Hematopoietic multipotent progenitor cell (in vitro differentiated cells): ENCODE measurements at regions not wholly inside any gene's neighbourhood (a gene's known extent, or its start where the extent isn't known, plus 50 kb on each side); places are given as distances from the start of the nearest gene placed in this dataset.
"Not testable (repeated sequence)": the region's sequence is repeated elsewhere in the genome, so short reads cannot be mapped to it uniquely, and the experiment has no call there.

Source experiments
- DNase-seq, 3 donors: peaks; one replicate each; pipeline ENCODE4 v3.0.0-alpha.2; 2011 to 2015; ENCODE audit warnings: low read depth in 2 of 3, low spot score in 2 of 3

DNA sequence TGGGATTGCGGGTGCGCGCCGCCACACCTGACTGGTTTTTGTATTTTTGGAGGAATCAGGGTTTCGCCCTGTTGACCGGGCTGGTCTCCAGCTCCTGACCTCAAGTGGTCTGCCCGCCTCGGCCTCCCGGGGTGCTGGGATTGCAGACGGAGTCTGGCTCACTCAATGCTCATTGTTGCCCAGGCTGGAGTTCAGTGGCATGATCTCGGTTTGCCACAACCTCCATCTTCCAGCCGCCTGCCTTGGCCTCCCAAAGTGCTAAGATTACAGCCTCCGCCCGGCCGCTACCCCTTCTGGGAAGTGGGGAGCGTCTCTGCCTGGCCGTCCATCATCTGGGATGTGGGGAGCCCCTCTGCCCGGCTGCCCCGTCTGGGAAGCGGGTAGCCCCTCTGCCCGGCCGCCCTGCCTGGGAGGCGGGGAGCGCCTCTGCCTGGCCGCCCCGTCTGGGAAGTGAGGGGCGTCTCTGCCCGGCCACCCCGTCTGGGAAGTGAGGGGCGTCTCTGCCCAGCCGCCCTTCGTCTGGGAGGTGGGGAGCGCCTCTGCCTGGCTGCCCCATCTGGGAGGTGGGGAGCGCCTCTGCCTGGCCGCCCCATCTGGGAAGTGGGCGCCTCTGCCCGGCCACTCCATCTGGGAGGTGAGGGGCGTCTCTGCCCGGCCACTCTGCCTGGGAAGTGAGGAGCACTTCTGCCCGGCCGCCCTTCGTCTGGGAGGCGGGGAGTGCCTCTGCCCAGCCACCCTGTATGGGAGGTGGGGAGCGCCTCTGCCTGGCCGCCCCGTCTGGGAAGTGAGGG, 381.8 kb upstream of the MIS18BP1 start:
- DNase-seq: not testable (repeated sequence)

DNA sequence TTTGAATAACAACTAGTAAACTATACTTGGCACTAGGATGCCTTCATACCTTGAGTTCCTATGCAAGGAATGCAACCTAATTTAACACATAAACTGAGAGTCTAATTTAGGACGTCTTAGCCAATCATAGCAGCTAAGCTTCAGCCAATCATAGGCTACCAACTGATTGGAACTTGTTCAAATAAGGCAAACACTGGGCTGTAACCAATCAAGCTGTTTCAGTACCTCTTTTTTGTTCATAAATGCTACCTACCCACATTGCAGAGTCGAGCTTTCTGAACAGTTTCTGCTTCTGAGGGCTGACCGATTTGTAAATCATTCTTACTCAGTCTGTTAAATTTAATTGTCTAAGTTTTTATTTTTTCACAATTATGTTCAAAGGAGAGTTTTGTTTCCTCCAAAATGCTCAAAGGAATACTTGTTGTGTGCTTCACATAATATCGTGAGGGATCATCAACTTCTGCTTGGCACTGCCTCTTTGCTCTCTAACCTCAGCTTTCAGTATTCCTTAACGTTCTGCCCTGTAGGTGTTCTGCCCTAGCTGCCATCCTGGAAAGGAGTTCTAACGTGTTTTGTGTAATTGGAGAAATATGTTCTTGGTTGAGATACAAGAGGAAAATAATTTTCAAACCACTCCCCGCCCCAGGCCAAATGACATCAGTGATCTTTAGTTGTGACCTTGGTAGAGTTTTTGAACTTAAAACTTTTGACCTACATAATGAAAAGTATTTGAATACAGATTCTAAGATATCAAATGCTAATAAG, 380.4 kb upstream of the MIS18BP1 start:
- DNase-seq: no peak

DNA sequence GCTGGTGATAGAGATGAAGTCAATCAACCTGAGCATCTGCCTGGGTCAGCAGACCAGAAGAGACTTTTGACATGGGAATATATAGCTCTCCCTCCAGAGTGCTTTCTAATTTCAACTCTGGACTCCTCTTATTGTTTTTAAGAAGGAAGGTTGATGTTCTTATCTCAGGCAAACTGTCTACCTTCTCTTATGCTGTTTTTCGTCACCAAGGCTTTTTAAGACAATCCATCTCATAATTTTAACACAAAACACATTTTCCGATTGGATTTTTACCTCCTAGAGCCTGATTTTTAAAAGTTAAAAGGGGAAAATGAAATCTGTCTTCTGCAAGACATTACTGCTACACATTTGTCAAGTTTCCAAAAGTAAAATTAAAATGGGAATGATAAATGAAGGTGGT, 368.7 kb upstream of the MIS18BP1 start:
- DNase-seq: no peak

DNA sequence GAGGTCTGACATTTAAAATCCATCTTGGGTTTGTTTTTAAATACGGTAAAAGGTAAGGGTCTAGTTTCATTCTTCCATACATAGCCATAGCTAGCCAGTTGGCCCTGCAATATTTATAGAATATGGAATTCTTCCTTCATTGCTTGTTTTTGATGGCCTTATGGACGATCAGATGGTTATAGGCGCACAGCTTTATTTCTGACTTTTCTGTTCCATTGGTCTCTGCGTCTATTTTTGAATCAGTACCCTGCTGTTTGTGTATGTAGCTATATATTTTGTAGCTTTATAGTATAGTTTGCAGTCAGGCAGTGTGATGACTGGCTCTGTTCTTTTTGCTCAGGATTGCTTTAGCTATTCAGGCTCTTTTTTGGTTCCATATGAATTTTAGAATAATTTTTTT, 366.8 kb upstream of the MIS18BP1 start:
- DNase-seq: no peak

DNA sequence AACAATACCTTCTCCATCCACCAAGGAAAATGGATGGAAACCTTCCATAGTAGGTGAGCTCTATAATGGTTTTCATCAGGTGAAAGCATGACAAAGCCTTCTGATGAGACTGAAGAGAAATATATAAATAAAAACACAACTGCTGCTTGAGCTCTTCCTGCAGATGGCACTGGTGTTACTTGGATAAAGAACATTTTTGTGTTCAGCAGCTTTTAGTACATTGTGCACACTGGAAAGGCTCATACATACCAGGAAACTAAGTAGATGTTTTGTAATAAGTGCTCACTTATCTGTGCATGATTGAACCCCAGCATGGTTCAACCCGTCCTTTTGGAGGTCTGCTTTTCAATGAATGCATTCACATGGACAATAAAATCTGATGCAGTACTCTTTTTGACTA, 357.3 kb upstream of the MIS18BP1 start:
- DNase-seq: no peak

DNA sequence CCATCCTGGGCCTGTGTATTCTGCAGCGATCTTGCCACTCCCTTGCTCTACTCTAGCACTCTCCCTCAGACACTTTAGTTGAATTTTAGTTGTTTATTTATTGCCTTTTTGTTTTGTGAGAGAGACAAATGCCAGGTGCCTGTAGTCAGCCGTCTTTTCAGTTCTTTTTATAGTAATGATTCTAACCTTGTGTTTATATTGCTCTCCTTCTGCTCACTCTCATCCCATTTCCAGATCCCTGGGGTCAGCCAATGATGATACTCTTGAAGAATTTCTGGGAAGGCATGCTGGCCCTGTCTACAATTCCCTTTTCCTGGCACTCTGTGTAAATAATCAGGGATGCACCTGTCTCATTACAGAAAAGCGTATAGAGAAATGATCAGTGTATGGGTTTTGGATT, 334.1 kb upstream of the MIS18BP1 start:
- no peak for DNase-seq

DNA sequence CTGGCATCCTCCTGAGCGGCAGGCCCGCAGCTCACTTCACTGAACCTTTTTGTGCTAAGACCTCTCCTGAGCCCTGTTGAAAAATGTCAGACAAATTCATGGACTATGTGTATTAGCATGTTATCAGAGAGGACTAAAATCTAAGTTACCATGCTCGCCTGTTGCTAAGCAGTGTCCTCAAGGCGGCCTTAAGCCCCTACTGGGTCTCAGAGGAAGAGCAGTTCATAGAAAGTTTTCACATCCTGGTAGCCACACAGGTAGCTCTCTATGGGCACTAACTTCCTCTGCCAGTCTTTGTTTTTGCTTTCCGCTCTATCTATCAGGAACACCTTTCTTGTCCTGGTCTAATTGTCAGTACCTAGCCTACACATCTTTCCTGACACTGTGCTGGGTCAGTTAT, 306.6 kb upstream of the MIS18BP1 start:
- no peak for DNase-seq

DNA sequence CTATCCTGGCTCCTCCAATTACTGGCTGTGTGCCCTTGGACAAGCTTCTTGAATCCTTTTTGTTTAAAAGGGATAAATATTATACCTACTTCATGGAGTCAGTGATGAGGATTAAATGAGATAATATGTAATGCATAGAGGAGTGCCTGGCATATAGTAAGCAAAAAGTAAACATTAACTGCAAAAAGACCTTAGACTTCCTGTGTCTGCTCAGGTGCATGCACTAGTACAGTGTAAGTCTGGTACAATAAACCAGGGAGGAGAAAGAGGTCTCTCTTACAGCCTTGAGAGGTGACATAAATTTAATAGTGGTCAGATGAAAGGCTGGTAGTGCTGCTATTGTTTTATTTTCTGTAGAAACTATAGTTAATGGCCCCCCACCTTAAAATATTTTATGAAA, 305.2 kb upstream of the MIS18BP1 start:
- DNase-seq: no peak

DNA sequence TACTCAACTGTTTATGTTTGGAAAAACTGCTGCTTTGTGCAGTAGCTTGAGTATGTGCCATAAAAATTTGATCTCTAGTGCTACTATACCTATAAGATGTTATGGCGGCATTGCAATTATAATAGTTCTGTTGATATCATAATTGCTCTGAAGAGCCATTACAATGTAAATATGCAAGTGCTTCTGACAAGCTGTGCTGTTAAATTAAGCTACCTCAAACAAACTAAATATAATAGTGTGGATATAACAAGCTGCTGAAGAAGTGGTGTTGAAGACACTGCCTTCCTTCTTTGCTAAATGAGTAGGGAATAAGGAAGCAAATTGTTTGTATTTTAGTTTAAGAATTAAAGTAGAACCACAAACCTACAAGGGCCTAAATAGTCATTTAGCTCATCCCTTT, 301.0 kb upstream of the MIS18BP1 start:
- no peak for DNase-seq

DNA sequence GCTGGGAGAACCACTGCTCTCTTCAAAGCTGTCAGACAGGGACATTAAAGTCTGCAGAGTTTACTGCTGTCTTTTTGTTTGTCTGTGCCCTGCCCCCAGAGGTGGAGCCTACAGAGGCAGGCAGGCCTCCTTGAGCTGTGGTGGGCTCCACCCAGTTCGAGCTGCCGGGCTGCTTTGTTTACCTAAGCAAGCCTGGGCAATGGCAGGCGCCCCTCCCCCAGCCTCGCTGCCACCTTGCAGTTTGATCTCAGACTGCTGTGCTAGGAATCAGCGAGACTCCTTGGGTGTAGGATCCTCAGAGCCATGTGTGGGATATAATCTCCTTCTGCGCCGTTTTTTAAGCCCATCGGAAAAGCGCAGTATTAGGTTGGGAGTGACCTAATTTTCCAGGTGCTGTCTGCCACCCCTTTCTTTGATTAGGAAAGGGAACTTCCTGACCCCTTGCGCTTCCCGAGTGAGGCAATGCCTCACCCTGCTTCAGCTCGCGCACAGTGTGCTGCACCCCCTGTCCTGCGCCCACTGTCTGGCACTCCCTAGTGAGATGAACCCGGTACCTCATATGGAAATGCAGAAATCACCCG, 298.3 kb upstream of the MIS18BP1 start:
- not testable (repeated sequence) for DNase-seq

DNA sequence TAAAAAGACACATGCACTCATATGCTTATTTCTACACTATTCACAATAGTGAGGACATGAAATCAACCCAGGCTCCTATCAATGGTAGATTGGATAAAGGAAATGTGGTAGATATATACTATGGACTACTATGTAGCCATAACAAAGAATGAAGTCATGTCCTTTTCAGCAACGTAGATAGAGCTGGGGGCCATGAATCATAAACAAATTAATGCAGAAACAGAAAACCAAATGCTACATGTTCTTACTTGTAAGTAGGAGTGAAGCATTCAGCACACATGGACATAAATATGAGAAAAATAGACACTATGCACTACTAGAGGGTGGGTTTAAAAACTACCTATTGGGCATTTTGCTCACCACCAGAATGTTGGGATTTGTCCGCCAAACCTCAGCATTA, 278.0 kb upstream of the MIS18BP1 start:
- no peak for DNase-seq

DNA sequence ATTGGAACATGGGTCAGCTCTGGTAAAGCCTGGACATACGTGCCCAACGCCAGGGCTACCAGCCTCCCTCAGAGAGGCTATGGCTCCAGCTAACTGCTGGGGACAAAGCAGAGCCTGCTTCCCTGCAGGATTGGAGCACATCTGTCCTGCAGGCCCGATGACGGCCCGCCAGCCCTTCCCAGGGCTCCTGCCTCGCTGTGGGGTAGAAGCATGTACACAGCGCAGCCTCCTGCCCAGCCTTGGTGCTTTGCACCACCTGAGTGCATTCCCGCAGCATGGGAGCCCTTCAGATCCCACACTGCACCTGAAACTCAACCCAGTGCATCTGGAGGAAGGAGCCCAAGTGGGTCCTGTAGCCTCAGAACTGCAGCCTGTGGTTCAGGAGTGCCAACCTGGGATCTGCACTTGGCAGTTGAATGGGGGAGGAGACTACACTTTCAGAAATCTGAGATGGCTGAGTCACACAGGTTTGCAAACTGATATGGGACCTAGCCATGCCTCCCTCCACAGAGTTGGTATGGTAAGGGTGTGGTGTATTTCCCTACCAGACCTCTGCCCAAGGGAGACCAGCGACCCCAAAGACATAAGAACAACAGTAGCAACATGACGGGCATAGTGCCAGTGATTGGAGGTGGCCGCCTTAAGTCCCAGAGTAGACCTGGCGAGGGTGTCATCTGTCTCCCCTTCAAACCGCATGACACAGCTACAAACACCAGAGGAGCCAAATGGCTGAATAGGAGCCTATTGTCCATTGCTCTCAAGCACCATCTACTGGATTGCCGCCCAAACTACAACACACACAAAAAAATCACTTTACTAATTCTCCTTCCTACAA, 273.9 kb upstream of the MIS18BP1 start:
- peak in 2 of 3 donors; percentile 14 to 52 for DNase-seq

DNA sequence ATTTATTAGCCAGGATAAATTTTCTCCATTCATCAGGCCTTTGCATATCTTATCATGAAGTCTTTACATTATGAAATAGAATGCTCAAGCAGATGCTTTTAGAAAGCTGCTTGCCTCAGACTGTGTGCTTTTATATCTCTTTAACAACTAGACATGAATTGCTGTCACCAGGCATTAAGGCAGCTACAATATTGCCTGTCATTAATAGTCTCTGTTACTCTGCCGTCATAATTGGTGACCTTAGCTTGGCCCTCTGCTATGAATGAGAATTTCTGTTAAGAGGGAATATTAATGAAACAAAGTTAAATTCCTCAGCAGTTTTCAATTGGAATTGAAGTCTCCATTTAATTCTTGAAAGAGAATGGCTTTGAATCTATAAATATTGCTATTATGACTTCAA, 266.8 kb upstream of the MIS18BP1 start:
- DNase-seq: no peak

DNA sequence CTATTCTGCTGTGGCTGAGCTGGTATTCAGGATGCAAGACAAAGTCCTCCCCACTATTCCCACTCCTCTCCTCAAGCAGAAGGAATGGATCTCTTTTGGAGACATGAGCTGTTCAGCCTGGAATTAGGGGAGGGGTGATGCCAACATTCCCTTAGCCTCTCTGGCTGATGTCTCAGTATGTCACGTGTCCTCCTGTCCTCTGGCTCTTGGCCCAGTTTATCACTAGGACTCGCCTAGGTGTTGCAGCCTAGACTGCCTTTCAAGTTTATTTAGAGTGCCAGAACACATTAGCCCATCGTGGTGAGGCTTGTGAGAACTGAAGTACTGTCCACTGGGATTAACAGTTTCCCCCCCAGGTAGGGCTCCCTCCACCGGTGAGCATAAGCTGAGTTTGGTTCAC, 239.9 kb upstream of the MIS18BP1 start:
- no peak for DNase-seq

DNA sequence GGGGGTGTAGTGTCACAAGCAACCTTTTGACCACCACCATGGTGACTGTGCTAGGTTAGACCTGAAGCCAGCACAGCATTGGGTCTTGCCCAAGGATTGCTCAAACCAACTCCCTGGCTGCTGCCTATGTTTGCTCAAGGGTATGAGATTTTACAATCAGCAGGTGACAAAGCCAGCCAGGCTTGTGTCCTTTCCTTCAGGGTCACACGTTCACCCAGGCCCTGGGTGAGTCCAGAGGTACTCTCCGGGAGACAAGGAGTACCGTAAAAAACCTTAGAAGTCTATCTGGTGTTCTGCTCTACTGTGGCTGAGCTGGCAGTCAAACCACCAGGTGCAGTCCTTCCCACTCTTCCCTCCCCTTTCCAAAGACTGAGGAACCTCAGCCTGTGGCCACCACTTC, 238.9 kb upstream of the MIS18BP1 start:
- DNase-seq: no peak

DNA sequence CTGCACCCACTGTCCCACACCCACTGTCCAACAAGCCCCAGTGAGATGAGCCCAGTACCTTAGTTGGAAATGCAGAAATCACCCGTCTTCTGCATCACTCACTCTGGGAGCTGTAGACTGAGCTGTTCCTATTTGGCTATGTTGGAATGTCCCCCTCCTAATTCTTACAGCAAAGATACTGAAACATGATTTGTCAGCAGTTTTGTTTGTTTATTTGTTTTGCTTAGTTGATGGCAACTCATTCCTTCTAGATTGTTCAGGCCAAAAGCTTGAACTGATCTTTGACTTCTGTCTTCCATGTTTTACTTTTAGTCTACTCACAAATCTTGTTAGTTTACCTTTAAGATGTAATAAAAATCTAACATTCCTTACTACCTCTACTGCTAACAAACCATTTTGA, 233.6 kb upstream of the MIS18BP1 start:
- DNase-seq: no peak

DNA sequence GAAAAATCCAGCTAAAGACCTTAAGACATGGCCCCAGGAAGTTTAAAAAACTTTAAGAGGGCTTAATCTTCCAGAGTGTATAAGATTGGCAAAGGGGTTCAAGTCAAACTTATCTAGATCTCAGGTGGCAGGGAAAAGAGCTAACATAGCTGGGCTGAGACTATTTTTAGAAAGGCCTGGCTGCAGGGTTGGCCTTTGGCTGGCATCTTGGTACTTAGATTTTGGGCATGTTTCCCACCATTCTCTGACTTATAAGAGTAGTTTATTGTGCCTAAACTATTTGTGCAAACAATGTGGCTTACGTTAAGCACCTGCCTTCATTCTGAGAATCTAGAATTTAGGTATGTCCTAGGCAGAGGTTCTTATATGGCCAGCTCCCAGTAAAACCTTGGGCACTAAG, 214.0 kb upstream of the MIS18BP1 start:
- DNase-seq: no peak

DNA sequence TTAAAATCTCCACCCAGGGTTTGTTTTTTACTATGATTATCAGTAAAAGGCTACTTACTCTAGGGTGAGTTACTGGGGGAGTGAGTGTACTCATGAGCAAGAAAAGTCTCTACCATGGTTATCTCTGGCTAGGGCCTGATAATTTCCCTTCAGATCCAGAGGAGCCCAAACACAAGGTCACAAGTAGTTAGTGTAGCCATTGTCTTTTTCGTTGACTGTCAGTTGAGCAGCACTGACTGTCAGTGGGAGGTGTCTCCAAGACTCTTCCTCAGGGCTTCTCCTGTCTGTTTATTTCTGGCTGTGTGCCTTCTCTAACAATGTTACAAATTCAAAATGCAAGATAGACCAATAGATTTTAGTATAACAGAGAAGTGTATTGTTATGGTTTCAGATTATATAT, 181.2 kb upstream of the MIS18BP1 start:
- no peak for DNase-seq

DNA sequence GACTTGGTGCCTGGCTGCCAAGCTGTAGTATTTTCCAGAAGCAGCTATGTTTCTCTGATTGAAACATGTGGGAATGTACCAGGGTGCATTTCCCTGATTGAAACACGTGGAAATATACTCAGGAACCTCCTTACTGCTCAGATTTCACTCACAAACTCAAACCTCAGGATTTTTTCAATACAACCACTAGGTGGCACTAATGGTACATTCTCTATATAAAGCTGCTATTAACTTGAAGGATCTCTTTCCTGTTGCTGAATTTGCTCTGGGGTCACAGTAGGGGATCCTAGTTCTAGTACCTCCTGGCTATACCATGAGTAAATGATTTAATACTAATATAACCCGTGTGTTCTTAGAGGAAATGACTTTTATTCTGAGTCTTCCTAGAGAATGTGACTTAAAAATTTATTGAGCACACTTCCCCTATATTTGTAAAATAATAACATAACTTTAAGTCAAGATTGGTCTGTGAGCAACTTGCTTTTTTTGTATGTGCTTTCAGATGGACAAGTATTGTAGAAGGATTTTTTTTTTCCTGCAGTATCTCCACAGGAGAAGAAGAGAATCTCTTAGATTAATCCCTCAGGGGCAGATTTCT, 173.8 kb upstream of the MIS18BP1 start:
- peak in 2 of 3 donors; percentile 9 to 48 for DNase-seq

DNA sequence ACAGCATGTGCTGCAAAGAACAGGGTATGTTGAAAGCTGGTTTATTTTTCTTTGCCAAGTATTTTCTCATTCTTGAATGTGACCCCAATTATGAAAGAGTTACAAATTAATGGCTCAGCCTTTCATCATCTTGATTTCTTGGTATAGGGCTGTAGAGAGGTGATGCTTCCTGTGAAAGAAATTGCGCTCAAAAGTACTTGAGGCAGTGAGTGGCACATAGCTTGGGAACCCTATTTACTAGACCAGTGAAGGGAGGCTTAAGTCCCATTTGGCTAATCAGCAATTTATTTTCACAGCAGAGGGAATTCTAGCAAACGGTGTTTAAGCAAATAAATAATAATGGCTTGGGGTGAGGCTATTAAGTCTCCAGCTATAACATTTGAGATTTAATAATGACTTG, 153.9 kb upstream of the MIS18BP1 start:
- no peak for DNase-seq
